Hepatocyte (in vitro differentiated cells): ENCODE measurements at regions not wholly inside any gene's neighbourhood (a gene's known extent, or its start where the extent isn't known, plus 50 kb on each side); places are given as distances from the start of the nearest gene placed in this dataset.

Experiments
- EZH2 ChIP-seq: fragments of 200-600 bp; sonication (generic); IDR thresholded peaks from 2 replicates; pipeline ENCODE4 v1.6.1; 2016; ENCODE audit warnings: antibody characterized with exemption, mild to moderate bottlenecking, borderline replicate concordance
- TF ChIP-seq, protein P1 (sequence below): fragments of 200-600 bp; sonication (generic); IDR thresholded peaks from 2 replicates; pipeline ENCODE4 v1.5.1; 2016; ENCODE audit warnings: antibody characterized with exemption, mild to moderate bottlenecking; ENCODE audit not compliant: poor library complexity

DNA sequence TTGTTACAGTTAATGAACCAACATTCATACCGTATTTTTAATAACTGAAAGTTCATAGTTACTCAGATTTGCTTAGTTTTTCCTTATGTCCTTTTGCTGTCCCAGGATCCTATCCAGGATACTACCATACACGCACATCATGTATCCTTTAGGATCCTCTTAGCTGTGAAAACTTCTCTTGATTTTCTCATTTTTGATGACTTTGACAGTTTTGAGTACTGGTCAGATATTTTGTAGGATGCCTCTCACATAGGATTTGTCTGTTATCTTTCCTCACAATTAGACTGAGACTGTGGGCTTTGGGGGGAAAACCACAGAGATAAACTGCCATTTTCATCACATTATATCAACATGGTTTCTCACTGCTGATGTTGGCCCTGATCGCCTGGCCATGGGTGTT lies 491.3 kb upstream of the TRPC7 start:
- no peak for TF ChIP-seq EZH2
- TF ChIP-seq, protein P1, sequence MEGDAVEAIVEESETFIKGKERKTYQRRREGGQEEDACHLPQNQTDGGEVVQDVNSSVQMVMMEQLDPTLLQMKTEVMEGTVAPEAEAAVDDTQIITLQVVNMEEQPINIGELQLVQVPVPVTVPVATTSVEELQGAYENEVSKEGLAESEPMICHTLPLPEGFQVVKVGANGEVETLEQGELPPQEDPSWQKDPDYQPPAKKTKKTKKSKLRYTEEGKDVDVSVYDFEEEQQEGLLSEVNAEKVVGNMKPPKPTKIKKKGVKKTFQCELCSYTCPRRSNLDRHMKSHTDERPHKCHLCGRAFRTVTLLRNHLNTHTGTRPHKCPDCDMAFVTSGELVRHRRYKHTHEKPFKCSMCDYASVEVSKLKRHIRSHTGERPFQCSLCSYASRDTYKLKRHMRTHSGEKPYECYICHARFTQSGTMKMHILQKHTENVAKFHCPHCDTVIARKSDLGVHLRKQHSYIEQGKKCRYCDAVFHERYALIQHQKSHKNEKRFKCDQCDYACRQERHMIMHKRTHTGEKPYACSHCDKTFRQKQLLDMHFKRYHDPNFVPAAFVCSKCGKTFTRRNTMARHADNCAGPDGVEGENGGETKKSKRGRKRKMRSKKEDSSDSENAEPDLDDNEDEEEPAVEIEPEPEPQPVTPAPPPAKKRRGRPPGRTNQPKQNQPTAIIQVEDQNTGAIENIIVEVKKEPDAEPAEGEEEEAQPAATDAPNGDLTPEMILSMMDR = no peak
